H9 (cell line): ENCODE measurements at regions not wholly inside any gene's neighbourhood (a gene's known extent, or its start where the extent isn't known, plus 50 kb on each side); places are given as distances from the start of the nearest gene placed in this dataset.

Source experiments
- DNase-seq: peaks from one replicate; pipeline ENCODE4 v3.0.0-alpha.2; 2017
- H2AFZ ChIP-seq: one replicate; pipeline ENCODE4 v1.6.1; 2013; ENCODE audit warnings: mild to moderate bottlenecking, low read length, control low read depth, moderate library complexity
- H2AK5ac ChIP-seq: 2 replicates; pipeline ENCODE4 v1.6.1; 2013; ENCODE audit warnings: low read length, control low read depth, mixed read lengths; ENCODE audit not compliant: insufficient read length
- H2BK120ac ChIP-seq: one replicate; pipeline ENCODE4 v1.6.1; 2013; ENCODE audit warnings: low read depth, mild to moderate bottlenecking, low read length, control low read depth, inconsistent platforms; ENCODE audit not compliant: poor library complexity, severe bottlenecking
- H2BK12ac ChIP-seq: 2 replicates; pipeline ENCODE4 v1.6.1; 2013; ENCODE audit warnings: low read length, control low read depth, mixed read lengths, low read depth; ENCODE audit not compliant: insufficient read length
- H2BK15ac ChIP-seq: 2 replicates; pipeline ENCODE4 v1.6.1; 2013; ENCODE audit warnings: low read depth, low read length, control low read depth
- H2BK20ac ChIP-seq: one replicate; pipeline ENCODE4 v1.6.1; 2013; ENCODE audit warnings: low read depth, mild to moderate bottlenecking, low read length, control low read depth, inconsistent platforms; ENCODE audit not compliant: poor library complexity, severe bottlenecking
- H2BK5ac ChIP-seq: 2 replicates; pipeline ENCODE4 v1.6.1; 2013; ENCODE audit warnings: low read length, control low read depth, mixed read lengths; ENCODE audit not compliant: insufficient read length
- H3K14ac ChIP-seq: 2 replicates; pipeline ENCODE4 v1.6.1; 2013; ENCODE audit warnings: low read length, control low read depth; ENCODE audit not compliant: insufficient read depth
- H3K18ac ChIP-seq: 2 replicates; pipeline ENCODE4 v1.6.1; 2013; ENCODE audit warnings: low read depth, mild to moderate bottlenecking, mixed read lengths, low read length, control low read depth; ENCODE audit not compliant: insufficient read length
- H3K23ac ChIP-seq: 2 replicates; pipeline ENCODE4 v1.6.1; 2013; ENCODE audit warnings: low read length, control low read depth, mixed read lengths, low read depth; ENCODE audit not compliant: insufficient read length
- H3K23me2 ChIP-seq: 2 replicates; pipeline ENCODE4 v1.6.1; 2013; ENCODE audit warnings: low read depth, mild to moderate bottlenecking, mixed read lengths, low read length, control low read depth; ENCODE audit not compliant: insufficient read length, poor library complexity, severe bottlenecking
- H3K27ac ChIP-seq: 2 replicates; pipeline ENCODE4 v1.5.1; 2013; ENCODE audit warnings: low read length, control low read depth, mixed read lengths, low read depth; ENCODE audit not compliant: insufficient read length
- H3K27me3 ChIP-seq: 2 replicates; pipeline ENCODE4 v1.6.1; 2013; ENCODE audit warnings: low read length, control low read depth, inconsistent platforms; ENCODE audit not compliant: insufficient read depth
- H3K4ac ChIP-seq: 2 replicates; pipeline ENCODE4 v1.6.1; 2013; ENCODE audit warnings: low read depth, mild to moderate bottlenecking, control low read depth, inconsistent platforms, low read length, moderate library complexity
- H3K4me1 ChIP-seq: 2 replicates; pipeline ENCODE4 v1.6.1; 2013; ENCODE audit warnings: low read length, control low read depth, inconsistent platforms; ENCODE audit not compliant: insufficient read depth
- H3K4me2 ChIP-seq: 2 replicates; pipeline ENCODE4 v1.6.1; 2013; ENCODE audit warnings: low read length, control low read depth, mixed read lengths; ENCODE audit not compliant: insufficient read length, insufficient read depth
- H3K56ac ChIP-seq: 2 replicates; pipeline ENCODE4 v1.6.1; 2013; ENCODE audit warnings: low read depth, mild to moderate bottlenecking, mixed read lengths, low read length, control low read depth; ENCODE audit not compliant: insufficient read length
- H3K79me1 ChIP-seq: 2 replicates; pipeline ENCODE4 v1.6.1; 2013; ENCODE audit warnings: low read depth, mild to moderate bottlenecking, moderate library complexity, low read length, control low read depth, inconsistent platforms; ENCODE audit not compliant: insufficient read depth, poor library complexity, severe bottlenecking
- H3K79me2 ChIP-seq: 2 replicates; pipeline ENCODE4 v1.6.1; 2013; ENCODE audit warnings: low read length, control low read depth, inconsistent platforms; ENCODE audit not compliant: insufficient read depth
- H3K9ac ChIP-seq: 2 replicates; pipeline ENCODE4 v1.6.1; 2013; ENCODE audit warnings: low read length, control low read depth, mixed read lengths; ENCODE audit not compliant: insufficient read length; ENCODE audit errors: extremely low read depth
- H3K9me3 ChIP-seq: one replicate; pipeline ENCODE4 v1.6.1; 2013; ENCODE audit warnings: low read depth, low read length, inconsistent platforms; ENCODE audit not compliant: control insufficient read depth
- H3T11ph ChIP-seq: one replicate; pipeline ENCODE4 v1.6.1; 2013; ENCODE audit warnings: mild to moderate bottlenecking, low read length, control low read depth, inconsistent platforms
- H4K20me1 ChIP-seq: one replicate; pipeline ENCODE4 v1.6.1; 2013; ENCODE audit not compliant: control insufficient read depth, insufficient read length, insufficient read depth
- H4K5ac ChIP-seq: 2 replicates; pipeline ENCODE4 v1.6.1; 2013; ENCODE audit warnings: low read depth, mild to moderate bottlenecking, mixed read lengths, low read length, control low read depth; ENCODE audit not compliant: insufficient read length
- H4K8ac ChIP-seq: replicated peaks from 2 replicates; pipeline ENCODE4 v1.6.1; 2013; ENCODE audit warnings: low read length, control low read depth, mixed read lengths, low read depth; ENCODE audit not compliant: insufficient read length
- H4K91ac ChIP-seq: 2 replicates; pipeline ENCODE4 v1.6.1; 2013; ENCODE audit warnings: low read depth, mild to moderate bottlenecking, moderate library complexity, mixed read lengths, low read length, control low read depth; ENCODE audit not compliant: insufficient read length
- H3K27ac Mint-ChIP-seq, 3 experiments: 2 replicates in 2 of 3; 3 replicates in 1 of 3; pipeline ENCODE4 v1.8.0; 2020 to 2021; ENCODE audit warnings: mixed read lengths in 3 of 3, mild to moderate bottlenecking in 1 of 3, moderate library complexity in 1 of 3
- H3K27me3 Mint-ChIP-seq: 2 replicates; pipeline ENCODE4 v1.8.0; 2021; ENCODE audit warnings: low read depth, mild to moderate bottlenecking, moderate library complexity, mixed read lengths
- H3K36me3 Mint-ChIP-seq, 3 experiments: 2 replicates in 2 of 3; 3 replicates in 1 of 3; pipeline ENCODE4 v1.8.0; 2020 to 2021; ENCODE audit warnings: low read depth in 3 of 3, mixed read lengths in 3 of 3; ENCODE audit not compliant: insufficient read depth in 1 of 3
- H3K4me1 Mint-ChIP-seq, 2 experiments: 2 replicates each; pipeline ENCODE4 v1.8.0; 2020; ENCODE audit warnings: mixed read lengths in 2 of 2
- H3K4me3 Mint-ChIP-seq, 2 experiments: 2 replicates in 1 of 2; 3 replicates in 1 of 2; pipeline ENCODE4 v1.8.0; 2020 to 2021; ENCODE audit warnings: mild to moderate bottlenecking in 2 of 2, mixed read lengths in 2 of 2, moderate library complexity in 1 of 2
- H3K9me3 Mint-ChIP-seq, 2 experiments: 2 replicates in 1 of 2; 3 replicates in 1 of 2; pipeline ENCODE4 v1.8.0; 2020; ENCODE audit warnings: mild to moderate bottlenecking in 2 of 2, mixed read lengths in 2 of 2, moderate library complexity in 1 of 2
- WGBS: extraction: QIAGEN DNeasy Blood & Tissue Kit; methylation state at CpG from one replicate; pipeline ENCODE4 v1.1.7; 2013; ENCODE audit warnings: missing lambda C conversion rate, low lambda C conversion rate, mixed read lengths; ENCODE audit not compliant: insufficient read length; ENCODE audit errors: extremely low coverage; 5-methylcytosine and 5-hydroxymethylcytosine counted together
- TF ChIP-seq, protein P1 (sequence below): fragments of 200-600 bp; sonication (generic); conservative IDR thresholded peaks from 3 replicates; pipeline ENCODE4 v1.8.0; 2021; ENCODE audit warnings: antibody characterized with exemption, mild to moderate bottlenecking

DNA sequence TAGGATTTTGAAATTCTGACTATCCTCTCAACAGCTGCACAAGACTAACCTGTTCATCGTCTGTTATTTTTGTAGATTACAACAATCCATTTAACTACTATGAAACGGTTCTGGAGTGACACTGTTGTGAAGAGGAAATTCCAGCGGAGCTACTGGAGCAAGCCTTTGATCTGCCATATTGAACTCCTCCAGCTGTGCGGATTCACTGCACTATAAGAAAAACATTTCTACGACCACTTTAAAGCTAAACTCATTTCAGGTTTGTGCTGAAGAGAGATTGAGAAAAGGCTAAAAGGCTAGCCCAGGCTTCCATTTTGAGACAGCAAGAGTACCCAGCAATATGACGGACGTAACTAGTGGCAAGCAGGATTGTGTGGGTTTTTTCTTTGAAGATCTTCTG, 104.9 kb upstream of the ANKH start:
- Histone ChIP-seq H3K4me2 (no peak overlapping the region), H2BK20ac (no peak overlapping the region), H3K14ac (no peak overlapping the region), H4K91ac (no peak overlapping the region), H3K9me3 (no peaks in the 10 kb centered on the region), H2BK15ac (no peak overlapping the region), H3K9ac (no peak overlapping the region), H2AK5ac (no peak overlapping the region), H4K8ac (no peak overlapping the region), H3K4me1 (no peaks in the 10 kb centered on the region), H3K27me3 (no peaks in the 10 kb centered on the region), H3T11ph (no peak overlapping the region), H4K5ac (no peak overlapping the region), H2AFZ (no peak overlapping the region), H3K79me1 (no peaks in the 10 kb centered on the region), H2BK120ac (no peak overlapping the region), H4K20me1 (no peaks in the 10 kb centered on the region), H3K56ac (no peak overlapping the region), H3K18ac (no peak overlapping the region), H3K23me2 (no peaks in the 10 kb centered on the region), H3K4ac (no peak overlapping the region), H3K79me2 (no peaks in the 10 kb centered on the region), H2BK5ac (no peak overlapping the region), H2BK12ac (no peak overlapping the region), H3K27ac (no peak overlapping the region), H3K23ac (no peak overlapping the region)
- Mint-ChIP-seq H3K4me3 (no peak overlapping the region), H3K9me3 (peaks cover 9 to 17% of the 10 kb centered on the region in 2 experiments; a peak in 2 of 5 replicates), H3K36me3 (peaks cover 0 to 7% (median 5%) of the 10 kb centered on the region in 3 experiments; a peak in 3 of 7 replicates), H3K27me3 (no peaks in the 10 kb centered on the region), H3K4me1 (no peaks in the 10 kb centered on the region), H3K27ac (no peak overlapping the region)
- TF ChIP-seq, protein P1, sequence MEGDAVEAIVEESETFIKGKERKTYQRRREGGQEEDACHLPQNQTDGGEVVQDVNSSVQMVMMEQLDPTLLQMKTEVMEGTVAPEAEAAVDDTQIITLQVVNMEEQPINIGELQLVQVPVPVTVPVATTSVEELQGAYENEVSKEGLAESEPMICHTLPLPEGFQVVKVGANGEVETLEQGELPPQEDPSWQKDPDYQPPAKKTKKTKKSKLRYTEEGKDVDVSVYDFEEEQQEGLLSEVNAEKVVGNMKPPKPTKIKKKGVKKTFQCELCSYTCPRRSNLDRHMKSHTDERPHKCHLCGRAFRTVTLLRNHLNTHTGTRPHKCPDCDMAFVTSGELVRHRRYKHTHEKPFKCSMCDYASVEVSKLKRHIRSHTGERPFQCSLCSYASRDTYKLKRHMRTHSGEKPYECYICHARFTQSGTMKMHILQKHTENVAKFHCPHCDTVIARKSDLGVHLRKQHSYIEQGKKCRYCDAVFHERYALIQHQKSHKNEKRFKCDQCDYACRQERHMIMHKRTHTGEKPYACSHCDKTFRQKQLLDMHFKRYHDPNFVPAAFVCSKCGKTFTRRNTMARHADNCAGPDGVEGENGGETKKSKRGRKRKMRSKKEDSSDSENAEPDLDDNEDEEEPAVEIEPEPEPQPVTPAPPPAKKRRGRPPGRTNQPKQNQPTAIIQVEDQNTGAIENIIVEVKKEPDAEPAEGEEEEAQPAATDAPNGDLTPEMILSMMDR: no peak
- DNase-seq: no peak
- WGBS: no CpG with 5 or more reads among the region's 7 CpGs
